ENCODE measurements at regions not wholly inside any gene's neighbourhood (a gene's known extent, or its start where the extent isn't known, plus 50 kb on each side); places are given as distances from the start of the nearest gene placed in this dataset.

GRCh38 chr4:122244764-122245163, 92.6 kb downstream of the BLTP1 start:
- H3K27ac ChIP-seq = no peak overlapping the region
- peaks cover 35 to 61% of the 10 kb centered on the region in 2 donors for H3K36me3 ChIP-seq
- no peak for TF ChIP-seq CTCF (IDR thresholded peaks at IDR 0.05)
- no peaks in the 10 kb centered on the region for H3K9me3 ChIP-seq
- H3K4me1 ChIP-seq = no peaks in the 10 kb centered on the region
- no peaks in the 10 kb centered on the region for H3K27me3 ChIP-seq
- intact Hi-C loops (cut with DNase I) = no loop called here
- no peak for DNase-seq (ENCODE audit: low spot score in 2 of 2)
- no peak overlapping the region for H3K4me3 ChIP-seq

- DNase-seq (ENCODE audit: low spot score in 2 of 2) = no peak
- TF ChIP-seq CTCF (IDR thresholded peaks at IDR 0.05) = no peak
- intact Hi-C loops (cut with DNase I) = no loop called here
- no peak overlapping the region for H3K27ac ChIP-seq
- H3K36me3 ChIP-seq = peaks cover 33 to 67% of the 10 kb centered on the region in 2 donors
- H3K27me3 ChIP-seq = no peaks in the 10 kb centered on the region
- no peak overlapping the region for H3K4me3 ChIP-seq
- no peaks in the 10 kb centered on the region for H3K9me3 ChIP-seq
- H3K4me1 ChIP-seq = no peaks in the 10 kb centered on the region
Measured at GRCh38 chr4:122246551-122246950, 94.4 kb downstream of the BLTP1 start.

- Histone ChIP-seq H3K27ac (no peak overlapping the region), H3K36me3 (peaks cover 45 to 78% of the 10 kb centered on the region in 2 donors), H3K27me3 (no peaks in the 10 kb centered on the region), H3K4me1 (no peaks in the 10 kb centered on the region), H3K4me3 (no peak overlapping the region), H3K9me3 (no peaks in the 10 kb centered on the region)
- intact Hi-C loops (cut with DNase I) = no loop called here
- no peak for DNase-seq (ENCODE audit: low spot score in 2 of 2)
- TF ChIP-seq CTCF (IDR thresholded peaks at IDR 0.05) = no peak
Measured at GRCh38 chr4:122249357-122249756, 97.2 kb downstream of the BLTP1 start.

GRCh38 chr4:122252584-122252983, 100.5 kb downstream of the BLTP1 start:
- no peak for TF ChIP-seq CTCF (IDR thresholded peaks at IDR 0.05)
- Histone ChIP-seq H3K27me3 (no peaks in the 10 kb centered on the region), H3K36me3 (peaks cover 50 to 77% of the 10 kb centered on the region in 2 donors), H3K9me3 (no peaks in the 10 kb centered on the region), H3K4me1 (no peaks in the 10 kb centered on the region), H3K4me3 (no peak overlapping the region), H3K27ac (no peak overlapping the region)
- no peak for DNase-seq (ENCODE audit: low spot score in 2 of 2)
- intact Hi-C loops (cut with DNase I) = no loop called here

- intact Hi-C loops (cut with DNase I) = no loop called here
- Histone ChIP-seq H3K4me3 (no peak overlapping the region), H3K27me3 (no peaks in the 10 kb centered on the region), H3K27ac (no peak overlapping the region), H3K36me3 (peaks cover 53 to 61% of the 10 kb centered on the region in 2 donors), H3K9me3 (no peaks in the 10 kb centered on the region), H3K4me1 (no peaks in the 10 kb centered on the region)
- no peak for TF ChIP-seq CTCF (IDR thresholded peaks at IDR 0.05)
- no peak for DNase-seq (ENCODE audit: low spot score in 2 of 2)
Measured at GRCh38 chr4:122259849-122260248, 107.7 kb downstream of the BLTP1 start.

GRCh38 chr4:122276359-122276758, 102.5 kb upstream of the ADAD1 start:
- no peak for TF ChIP-seq CTCF (IDR thresholded peaks at IDR 0.05)
- Histone ChIP-seq H3K4me1 (no peaks in the 10 kb centered on the region), H3K36me3 (peaks cover 34 to 55% of the 10 kb centered on the region in 2 donors), H3K27ac (no peak overlapping the region), H3K9me3 (no peaks in the 10 kb centered on the region), H3K27me3 (no peaks in the 10 kb centered on the region), H3K4me3 (no peak overlapping the region)
- DNase-seq (ENCODE audit: low spot score in 2 of 2) = no peak
- intact Hi-C loops (cut with DNase I) = loop anchor here (10.0 kb wide), 1 partner anchor 92 kb away; no protein-coding TSS in a partner anchor

All from ascending aorta (tissue), 2 donors.